Large intestine (tissue), 3 donors: ENCODE measurements at regions not wholly inside any gene's neighbourhood (a gene's known extent, or its start where the extent isn't known, plus 50 kb on each side); places are given as distances from the start of the nearest gene placed in this dataset.
A peak's percentile ranks its signal among the peaks of the same experiment; 100 is the strongest.

Experiments
- DNase-seq, 2 donors: peaks; one replicate each; pipeline versions ENCODE4 v3.0.0 to v3.0.0-alpha.2; 2013
- H3K27ac ChIP-seq: one replicate; pipeline ENCODE4 v1.5.1; 2013; ENCODE audit warnings: low read length
- H3K27me3 ChIP-seq: 2 replicates; pipeline ENCODE4 v1.6.1; 2013; ENCODE audit warnings: low read length; ENCODE audit not compliant: control insufficient read depth, insufficient read depth
- H3K36me3 ChIP-seq: 2 replicates; pipeline ENCODE4 v1.6.1; 2013; ENCODE audit warnings: low read length; ENCODE audit not compliant: control insufficient read depth, insufficient read depth
- H3K4me1 ChIP-seq: one replicate; pipeline ENCODE4 v1.6.1; 2013; ENCODE audit warnings: low read length; ENCODE audit not compliant: control insufficient read depth, insufficient read depth
- H3K4me3 ChIP-seq: one replicate; pipeline ENCODE4 v1.5.1; 2013; ENCODE audit warnings: low read length
- H3K9me3 ChIP-seq: one replicate; pipeline ENCODE4 v1.6.1; 2013; ENCODE audit warnings: mild to moderate bottlenecking, low read depth, low read length, moderate library complexity; ENCODE audit not compliant: control insufficient read depth
- WGBS: methylation state at CpG from one replicate; pipeline ENCODE4 v1.1.5; 2013; ENCODE audit warnings: low lambda C conversion rate; ENCODE audit not compliant: insufficient coverage; 5-methylcytosine and 5-hydroxymethylcytosine counted together

DNA sequence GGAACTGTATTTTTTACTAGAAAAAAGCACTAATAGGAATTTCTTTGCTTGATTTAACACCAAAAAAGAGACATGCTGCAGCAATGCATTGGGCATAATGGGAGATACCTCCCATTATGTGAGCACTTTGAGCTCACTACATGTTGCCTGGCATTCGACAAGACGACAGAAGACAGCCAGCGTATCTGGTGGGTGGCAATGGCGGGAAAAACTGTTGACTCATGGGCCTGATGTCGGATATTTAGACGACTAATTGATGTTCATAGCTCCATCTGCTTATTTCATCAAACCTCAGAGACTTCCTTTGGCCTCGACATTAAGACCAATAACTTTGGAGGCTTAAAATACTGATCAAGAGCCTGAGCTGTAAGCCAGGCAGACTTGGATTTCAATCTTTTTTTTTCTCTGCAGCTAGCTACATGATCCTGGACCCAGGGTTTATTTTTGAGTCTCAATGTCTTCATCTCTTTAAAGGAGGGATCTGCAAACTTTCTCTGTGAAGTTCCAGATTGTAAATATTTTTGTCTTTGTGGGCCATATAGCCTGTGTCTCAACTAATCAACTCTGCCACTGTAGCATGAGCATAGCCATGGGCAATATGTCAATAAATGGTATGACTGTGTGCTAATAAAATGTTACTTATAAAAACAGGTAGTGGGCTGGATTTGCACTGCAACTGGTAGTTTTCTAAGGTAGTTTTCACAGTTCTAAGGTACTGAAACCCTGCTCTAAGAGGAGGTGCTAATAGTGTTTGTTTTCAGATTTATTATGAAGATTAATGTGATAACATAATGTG, 375.1 kb downstream of the METTL15 start:
- Histone ChIP-seq H3K27ac (no peak overlapping the region), H3K4me1 (no peaks in the 10 kb centered on the region), H3K9me3 (no peaks in the 10 kb centered on the region), H3K27me3 (no peaks in the 10 kb centered on the region), H3K36me3 (no peaks in the 10 kb centered on the region), H3K4me3 (no peak overlapping the region)
- no peak for DNase-seq
- WGBS, result no CpG with 5 or more reads among the region's 7 CpGs

DNA sequence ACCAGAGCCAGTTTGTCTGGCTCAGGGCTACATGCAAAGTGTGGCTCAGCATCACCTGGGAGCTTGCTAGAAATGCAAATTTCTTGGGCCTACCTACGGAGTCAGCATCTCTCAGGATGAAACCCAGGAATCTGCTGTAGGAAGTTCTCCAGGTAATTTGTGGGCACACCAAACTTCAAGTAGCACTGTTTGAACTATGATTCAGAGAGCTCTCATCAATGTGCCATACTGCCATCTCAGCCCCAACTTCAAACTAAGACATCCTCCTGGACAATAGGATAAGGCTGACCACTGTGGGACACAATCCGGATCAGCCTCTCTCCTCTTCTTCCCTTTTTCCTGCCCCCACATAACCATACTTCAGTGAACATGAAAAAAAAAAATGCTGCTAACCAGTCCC, 374.5 kb downstream of the METTL15 start:
- H3K27me3 ChIP-seq, result no peaks in the 10 kb centered on the region
- no peak overlapping the region for H3K4me3 ChIP-seq
- H3K4me1 ChIP-seq, result no peaks in the 10 kb centered on the region
- H3K9me3 ChIP-seq, result no peaks in the 10 kb centered on the region
- no peak overlapping the region for H3K27ac ChIP-seq
- no peak for DNase-seq
- no CpG with 5 or more reads among the region's 2 CpGs for WGBS
- H3K36me3 ChIP-seq, result no peaks in the 10 kb centered on the region

DNA sequence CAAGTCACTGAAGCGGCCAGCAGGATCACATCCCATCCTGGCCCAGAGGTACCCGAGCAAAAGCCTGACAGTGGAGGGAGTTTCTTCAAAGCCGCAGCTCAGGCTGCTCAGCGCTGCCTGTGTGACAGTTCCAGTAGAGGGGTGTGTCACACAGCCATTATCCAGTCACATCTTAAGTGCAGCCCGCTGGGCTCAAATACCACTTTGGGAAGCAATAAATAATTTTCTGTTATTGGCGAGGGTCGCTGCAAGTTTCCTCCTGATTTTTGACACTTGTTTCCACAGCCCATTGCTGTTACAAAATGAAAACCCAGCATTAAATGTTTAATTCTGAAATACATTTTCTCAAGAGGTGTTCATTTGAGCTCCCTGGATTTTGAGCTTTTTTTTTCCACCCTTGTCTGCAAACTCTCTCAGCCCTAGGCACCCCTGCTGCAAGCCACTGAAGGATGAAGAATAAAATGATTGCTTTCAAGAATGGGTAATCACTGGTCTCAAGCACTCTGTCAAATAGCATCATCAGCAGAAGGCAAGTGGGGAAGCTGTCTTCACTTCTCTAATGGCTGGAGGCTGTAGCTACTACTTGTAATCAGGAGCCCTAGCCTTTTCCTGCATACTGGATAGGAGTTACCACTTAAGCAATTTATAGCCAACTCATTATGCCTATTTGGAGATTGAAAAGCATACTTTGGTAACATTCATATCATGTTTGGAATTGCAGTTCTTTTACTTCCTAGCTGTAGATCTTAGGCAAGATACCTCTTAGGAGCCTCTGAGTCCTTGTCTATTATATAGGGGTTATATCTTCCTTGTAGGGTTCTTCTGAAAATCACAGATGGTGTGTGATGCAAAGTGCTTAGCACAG, 373.7 kb downstream of the METTL15 start:
- Histone ChIP-seq H3K27ac (no peak overlapping the region), H3K36me3 (no peaks in the 10 kb centered on the region), H3K4me1 (no peaks in the 10 kb centered on the region), H3K27me3 (no peaks in the 10 kb centered on the region), H3K9me3 (no peaks in the 10 kb centered on the region), H3K4me3 (no peak overlapping the region)
- no CpG with 5 or more reads among the region's 7 CpGs for WGBS
- no peak for DNase-seq

DNA sequence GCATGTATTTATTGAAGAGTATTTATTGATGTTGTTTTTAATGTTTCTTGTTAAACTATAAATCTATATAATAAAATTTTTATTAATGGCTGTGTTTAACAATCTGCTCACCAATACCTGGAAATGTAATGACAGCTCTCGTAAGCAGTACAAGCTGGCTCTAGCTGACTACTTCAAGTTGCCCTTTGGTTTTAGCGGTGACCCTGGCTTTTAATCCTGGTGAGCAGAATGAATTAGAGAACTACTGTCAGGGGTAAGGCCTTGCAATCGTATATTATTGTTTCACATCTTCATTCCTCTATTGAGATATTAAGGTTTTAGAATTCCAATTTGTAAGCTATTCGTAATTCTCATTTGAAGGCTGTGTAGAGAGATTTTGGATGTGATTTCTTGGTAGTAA, 372.2 kb downstream of the METTL15 start:
- no peaks in the 10 kb centered on the region for H3K9me3 ChIP-seq
- DNase-seq, result no peak
- WGBS, result 80% methylated on average over 1 of the region's 4 CpGs
- no peak overlapping the region for H3K27ac ChIP-seq
- no peak overlapping the region for H3K4me3 ChIP-seq
- H3K36me3 ChIP-seq, result no peaks in the 10 kb centered on the region
- H3K4me1 ChIP-seq, result no peaks in the 10 kb centered on the region
- no peaks in the 10 kb centered on the region for H3K27me3 ChIP-seq

DNA sequence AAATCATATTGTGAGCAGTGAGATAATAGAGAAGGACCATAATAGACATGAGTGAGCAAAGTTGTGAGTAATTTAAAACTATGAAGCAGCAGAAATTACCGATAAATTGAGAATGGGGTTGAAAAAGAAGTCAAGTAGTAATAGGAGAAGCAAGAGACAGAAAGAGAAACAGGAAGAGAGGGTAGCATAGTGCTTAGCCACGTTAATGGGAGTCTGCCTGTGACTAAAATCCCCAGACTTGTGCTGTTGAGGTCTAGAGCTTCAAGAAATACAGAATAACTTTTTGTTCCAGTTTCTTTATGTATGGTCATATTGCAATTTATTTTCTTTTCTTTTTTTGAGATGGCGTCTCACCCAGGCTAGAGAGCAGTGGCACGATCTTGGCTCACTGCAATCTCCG, 368.7 kb downstream of the METTL15 start:
- no peaks in the 10 kb centered on the region for H3K27me3 ChIP-seq
- no peak overlapping the region for H3K27ac ChIP-seq
- no peaks in the 10 kb centered on the region for H3K4me1 ChIP-seq
- H3K36me3 ChIP-seq, result no peaks in the 10 kb centered on the region
- DNase-seq, result no peak
- WGBS, result 97% methylated on average over 5 of the region's 5 CpGs
- H3K4me3 ChIP-seq, result no peak overlapping the region
- no peaks in the 10 kb centered on the region for H3K9me3 ChIP-seq

DNA sequence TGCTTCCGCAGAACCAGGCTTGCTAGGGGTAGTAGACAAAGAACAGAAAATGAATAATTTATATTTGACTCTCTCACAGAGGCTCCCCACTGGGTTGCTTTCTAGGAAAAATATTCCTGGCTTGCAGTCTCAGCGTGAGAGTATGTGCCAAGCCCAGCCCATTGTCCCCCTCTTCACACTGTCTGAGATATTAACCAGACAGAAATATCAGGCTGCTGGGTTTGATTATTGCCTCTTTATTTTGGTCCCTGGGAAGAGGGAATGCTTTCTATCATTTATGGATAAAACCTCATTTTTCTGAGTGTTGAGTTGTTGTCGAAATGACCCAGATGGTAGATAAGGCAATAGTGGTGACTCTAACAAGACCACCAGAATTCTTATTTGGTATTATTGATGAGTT, 367.9 kb downstream of the METTL15 start:
- H3K4me1 ChIP-seq, result no peaks in the 10 kb centered on the region
- H3K36me3 ChIP-seq, result no peaks in the 10 kb centered on the region
- H3K27me3 ChIP-seq, result no peaks in the 10 kb centered on the region
- no peaks in the 10 kb centered on the region for H3K9me3 ChIP-seq
- no peak overlapping the region for H3K4me3 ChIP-seq
- peak in 1 of 2 donors; percentile 3 for DNase-seq
- no peak overlapping the region for H3K27ac ChIP-seq
- WGBS, result 0% methylated on average over 1 of the region's 3 CpGs

DNA sequence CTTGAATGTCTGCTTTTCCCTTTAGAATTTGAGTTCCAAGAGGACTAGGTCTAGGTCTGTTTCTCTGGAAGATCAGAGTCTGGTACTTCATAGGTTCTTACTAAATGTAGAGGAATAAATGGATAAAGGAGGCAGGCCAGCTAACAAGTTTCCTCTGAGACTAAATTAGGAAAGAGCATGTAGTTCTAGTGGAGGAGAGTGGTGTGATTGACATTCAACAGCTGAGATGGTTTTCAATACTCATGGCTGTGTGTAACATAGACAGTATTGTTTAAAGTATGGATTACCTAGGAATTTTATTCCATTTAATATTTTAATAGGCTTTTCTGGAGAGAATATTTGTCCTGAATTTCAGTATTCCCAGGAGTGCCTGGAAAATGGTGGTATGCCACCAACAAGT, 364.7 kb downstream of the METTL15 start:
- Histone ChIP-seq H3K27me3 (no peaks in the 10 kb centered on the region), H3K27ac (no peak overlapping the region), H3K9me3 (no peaks in the 10 kb centered on the region), H3K4me3 (no peak overlapping the region), H3K36me3 (no peaks in the 10 kb centered on the region), H3K4me1 (no peaks in the 10 kb centered on the region)
- DNase-seq, result no peak

DNA sequence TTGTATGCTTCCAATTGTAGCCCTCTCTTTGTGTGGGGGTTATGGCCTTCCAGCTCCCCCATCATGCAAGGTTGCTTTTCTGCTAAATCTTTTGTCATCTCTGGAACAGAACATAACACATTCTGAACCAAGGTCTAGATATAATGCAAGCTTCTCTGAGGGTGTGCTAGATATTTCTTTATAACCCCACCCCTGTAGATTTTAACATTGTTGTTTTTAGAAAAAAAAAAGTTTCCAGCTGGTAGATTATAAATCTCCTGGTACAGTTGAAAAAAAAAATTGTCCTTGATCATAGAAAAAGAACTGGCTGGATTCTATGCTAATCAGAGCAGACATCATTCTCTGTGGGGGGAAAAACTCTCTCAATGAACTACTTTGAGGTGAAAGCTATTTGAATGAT, 363.3 kb downstream of the METTL15 start:
- Histone ChIP-seq H3K9me3 (no peaks in the 10 kb centered on the region), H3K4me3 (no peak overlapping the region), H3K36me3 (no peaks in the 10 kb centered on the region), H3K27ac (no peak overlapping the region), H3K4me1 (no peaks in the 10 kb centered on the region), H3K27me3 (no peaks in the 10 kb centered on the region)
- DNase-seq, result no peak

DNA sequence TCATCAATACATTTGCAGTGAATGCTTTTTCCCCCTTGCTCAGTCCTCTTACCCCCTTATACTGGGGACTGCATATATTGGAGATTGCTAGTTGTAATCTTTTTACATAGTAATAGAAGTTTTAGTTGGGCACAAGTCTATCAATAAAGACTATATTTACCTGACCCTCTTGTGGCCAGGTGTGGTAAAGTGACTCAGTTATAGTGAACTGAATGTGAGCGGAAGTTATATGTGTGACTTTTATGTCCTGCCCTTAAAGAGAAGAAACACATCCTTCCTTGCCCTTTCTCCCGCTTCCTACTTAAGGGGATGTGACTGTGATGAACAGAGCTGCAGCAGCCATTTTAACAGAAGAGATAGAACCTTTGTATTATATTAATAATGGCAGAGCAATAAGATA, 362.0 kb downstream of the METTL15 start:
- whole genome bisulfite sequencing, result no CpG with 5 or more reads among the region's 2 CpGs
- no peaks in the 10 kb centered on the region for H3K9me3 ChIP-seq
- H3K27me3 ChIP-seq, result no peaks in the 10 kb centered on the region
- no peak overlapping the region for H3K27ac ChIP-seq
- DNase-seq, result no peak
- H3K4me3 ChIP-seq, result no peak overlapping the region
- H3K36me3 ChIP-seq, result no peaks in the 10 kb centered on the region
- no peaks in the 10 kb centered on the region for H3K4me1 ChIP-seq

DNA sequence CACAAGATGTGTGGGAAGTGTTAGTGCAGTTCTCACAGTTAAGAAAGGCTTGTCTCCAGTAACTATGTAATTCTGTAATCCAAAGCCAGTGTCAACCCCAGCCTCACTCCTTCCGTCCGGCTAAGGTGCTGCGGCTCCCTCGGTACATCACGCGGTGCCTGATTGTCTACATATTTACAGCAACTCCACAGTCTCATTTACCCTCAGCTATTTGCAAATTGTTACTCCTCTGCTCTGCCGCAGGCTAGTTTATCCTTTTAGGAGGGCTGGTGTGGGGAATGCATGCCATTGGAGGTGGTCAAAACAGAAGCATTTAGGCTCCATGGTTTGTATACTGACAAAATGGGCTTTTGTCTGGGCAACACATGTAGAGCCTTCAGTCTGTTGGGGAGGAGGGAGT, 358.3 kb downstream of the METTL15 start:
- Histone ChIP-seq H3K36me3 (no peaks in the 10 kb centered on the region), H3K9me3 (no peaks in the 10 kb centered on the region), H3K27ac (no peak overlapping the region), H3K4me1 (no peaks in the 10 kb centered on the region), H3K4me3 (no peak overlapping the region), H3K27me3 (no peaks in the 10 kb centered on the region)
- WGBS, result no CpG with 5 or more reads among the region's 7 CpGs
- DNase-seq, result no peak
